GM12865 (cell line): ENCODE measurements at regions not wholly inside any gene's neighbourhood (a gene's known extent, or its start where the extent isn't known, plus 50 kb on each side); places are given as distances from the start of the nearest gene placed in this dataset.

ENCODE experiments used
- DNase-seq: peaks from one replicate; pipeline ENCODE4 v3.0.0; 2010; ENCODE audit warnings: low read depth
- H3K4me3 ChIP-seq: 2 replicates; pipeline ENCODE4 v1.5.1; 2011; ENCODE audit warnings: mild to moderate bottlenecking, low read depth, low read length, control low read depth
- TF ChIP-seq, protein P1 (sequence below): IDR thresholded peaks from 2 replicates; pipeline ENCODE4 v1.5.1; 2011; ENCODE audit warnings: low read length, control low read depth, low read depth, inconsistent platforms; ENCODE audit not compliant: insufficient read depth; ENCODE audit errors: missing control alignments

GRCh38 chr4:81844717-81845116, 373.0 kb upstream of the RASGEF1B start:
- TF ChIP-seq, protein P1, sequence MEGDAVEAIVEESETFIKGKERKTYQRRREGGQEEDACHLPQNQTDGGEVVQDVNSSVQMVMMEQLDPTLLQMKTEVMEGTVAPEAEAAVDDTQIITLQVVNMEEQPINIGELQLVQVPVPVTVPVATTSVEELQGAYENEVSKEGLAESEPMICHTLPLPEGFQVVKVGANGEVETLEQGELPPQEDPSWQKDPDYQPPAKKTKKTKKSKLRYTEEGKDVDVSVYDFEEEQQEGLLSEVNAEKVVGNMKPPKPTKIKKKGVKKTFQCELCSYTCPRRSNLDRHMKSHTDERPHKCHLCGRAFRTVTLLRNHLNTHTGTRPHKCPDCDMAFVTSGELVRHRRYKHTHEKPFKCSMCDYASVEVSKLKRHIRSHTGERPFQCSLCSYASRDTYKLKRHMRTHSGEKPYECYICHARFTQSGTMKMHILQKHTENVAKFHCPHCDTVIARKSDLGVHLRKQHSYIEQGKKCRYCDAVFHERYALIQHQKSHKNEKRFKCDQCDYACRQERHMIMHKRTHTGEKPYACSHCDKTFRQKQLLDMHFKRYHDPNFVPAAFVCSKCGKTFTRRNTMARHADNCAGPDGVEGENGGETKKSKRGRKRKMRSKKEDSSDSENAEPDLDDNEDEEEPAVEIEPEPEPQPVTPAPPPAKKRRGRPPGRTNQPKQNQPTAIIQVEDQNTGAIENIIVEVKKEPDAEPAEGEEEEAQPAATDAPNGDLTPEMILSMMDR, result peak; percentile 68
- H3K4me3 ChIP-seq, result no peak overlapping the region
- peak; percentile 68 for DNase-seq

- H3K4me3 ChIP-seq, result no peak overlapping the region
- TF ChIP-seq, protein P1, result no peak
- no peak for DNase-seq
Observed at GRCh38 chr4:81839347-81840042, 367.8 kb upstream of the RASGEF1B start.

GRCh38 chr4:81838586-81838985, 366.9 kb upstream of the RASGEF1B start:
- no peak for DNase-seq
- TF ChIP-seq, protein P1, result no peak
- H3K4me3 ChIP-seq, result no peak overlapping the region

DNA sequence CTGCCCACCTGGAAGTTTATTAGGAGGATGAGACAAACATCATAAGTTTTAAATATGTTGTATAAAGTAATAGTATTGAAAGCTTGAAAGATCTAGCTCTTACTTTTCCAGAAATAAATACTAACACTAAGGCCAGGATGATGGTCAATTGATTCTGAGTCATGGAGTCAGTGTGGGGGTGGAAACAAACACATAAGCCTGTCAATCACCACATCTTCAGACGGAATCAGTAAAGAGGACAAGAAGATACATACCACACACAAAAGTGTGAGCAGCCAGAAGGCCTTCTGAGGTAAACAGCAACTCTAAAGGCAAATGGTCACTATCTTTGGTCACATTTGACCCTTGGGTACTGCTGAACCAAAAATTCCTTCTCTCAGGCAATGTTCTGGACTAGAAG, 365.0 kb upstream of the RASGEF1B start:
- TF ChIP-seq, protein P1, result no peak
- no peak overlapping the region for H3K4me3 ChIP-seq
- DNase-seq, result no peak

DNA sequence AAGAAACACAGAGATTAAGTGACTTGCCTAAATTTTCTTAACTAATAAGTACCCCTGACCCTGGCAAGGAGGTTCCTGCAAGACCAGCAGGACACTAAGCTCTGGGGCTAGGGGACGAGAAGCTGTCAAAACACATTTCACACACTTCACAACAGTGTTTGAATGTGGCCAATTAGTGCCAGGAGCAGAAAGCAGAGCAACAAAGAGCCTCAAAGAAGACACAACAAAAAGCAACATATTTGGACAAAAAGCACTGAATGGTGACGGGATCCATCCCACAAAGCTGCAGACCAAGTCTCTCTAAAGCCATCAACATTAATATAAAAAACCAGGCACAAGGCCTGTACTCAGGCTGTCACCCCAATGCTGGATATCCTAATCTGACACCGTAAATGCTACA, 361.9 kb upstream of the RASGEF1B start:
- DNase-seq, result no peak
- no peak overlapping the region for H3K4me3 ChIP-seq
- TF ChIP-seq, protein P1, result no peak

DNA sequence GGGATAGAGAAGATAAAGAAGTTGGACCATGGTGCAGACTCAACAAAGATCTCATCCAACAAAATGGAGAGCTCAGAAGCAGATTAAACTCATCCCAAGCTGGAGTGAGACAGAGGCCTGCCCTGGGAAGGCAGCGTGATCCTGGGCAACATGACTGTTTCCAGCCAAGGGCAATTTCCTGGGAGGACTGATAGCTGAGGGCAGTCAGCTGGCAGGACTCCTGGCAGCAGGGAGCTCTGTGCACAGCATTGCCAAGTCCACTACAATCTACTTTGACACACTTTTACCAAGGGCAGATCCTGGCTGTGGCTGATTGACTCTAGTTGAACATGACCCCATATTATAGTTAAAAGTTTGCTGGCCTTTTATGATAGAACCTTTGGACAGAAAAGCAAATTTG, 357.3 kb upstream of the RASGEF1B start:
- TF ChIP-seq, protein P1, result no peak
- no peak for DNase-seq
- no peak overlapping the region for H3K4me3 ChIP-seq

GRCh38 chr4:81827577-81828202, 356.0 kb upstream of the RASGEF1B start:
- H3K4me3 ChIP-seq, result no peak overlapping the region
- peak; percentile 48 for DNase-seq
- TF ChIP-seq, protein P1, result no peak
